Osteoblast (primary cell): ENCODE measurements at regions not wholly inside any gene's neighbourhood (a gene's known extent, or its start where the extent isn't known, plus 50 kb on each side); places are given as distances from the start of the nearest gene placed in this dataset.

Experiments used
- DNase-seq: peaks from one replicate; pipeline ENCODE4 v3.0.0; 2011; ENCODE audit warnings: low spot score, mixed read lengths; ENCODE audit not compliant: insufficient read length; ENCODE audit errors: missing footprints
- H2AFZ ChIP-seq: 2 replicates; pipeline ENCODE4 v1.6.0; 2011; ENCODE audit warnings: mild to moderate bottlenecking, low read length
- H3K27ac ChIP-seq: 2 replicates; pipeline ENCODE4 v1.5.1; 2011; ENCODE audit warnings: mild to moderate bottlenecking, low read depth, low read length, moderate library complexity
- H3K27me3 ChIP-seq: 2 replicates; pipeline ENCODE4 v1.6.0; 2012; ENCODE audit warnings: mild to moderate bottlenecking, control low read depth, inconsistent platforms, low read length, moderate library complexity; ENCODE audit not compliant: insufficient read depth
- H3K36me3 ChIP-seq: 2 replicates; pipeline ENCODE4 v1.5.1; 2011; ENCODE audit warnings: mild to moderate bottlenecking, low read length, control low read depth, moderate library complexity; ENCODE audit not compliant: insufficient read depth
- H3K4me1 ChIP-seq: 2 replicates; pipeline ENCODE4 v1.5.1; 2011; ENCODE audit warnings: mild to moderate bottlenecking, low read length, control low read depth, moderate library complexity; ENCODE audit not compliant: insufficient read depth
- H3K4me2 ChIP-seq: 2 replicates; pipeline ENCODE4 v1.6.0; 2011; ENCODE audit warnings: mild to moderate bottlenecking, low read length; ENCODE audit not compliant: insufficient read depth
- H3K4me3 ChIP-seq: fragments of 200-600 bp; sonication (generic); 3 replicates; pipeline ENCODE4 v1.5.1; 2012; ENCODE audit warnings: mild to moderate bottlenecking, low read length, inconsistent platforms; ENCODE audit not compliant: insufficient read depth
- H3K79me2 ChIP-seq: 2 replicates; pipeline ENCODE4 v1.6.0; 2012; ENCODE audit warnings: mild to moderate bottlenecking, low read length, control low read depth, inconsistent platforms; ENCODE audit not compliant: insufficient read depth
- H3K9me3 ChIP-seq: 2 replicates; pipeline ENCODE4 v1.5.1; 2011; ENCODE audit warnings: low read depth, low read length, control low read depth
- H4K20me1 ChIP-seq: 2 replicates; pipeline ENCODE4 v1.6.0; 2012; ENCODE audit warnings: mild to moderate bottlenecking, low read length, control low read depth; ENCODE audit not compliant: insufficient read depth
- TF ChIP-seq, protein P1 (sequence below): IDR thresholded peaks from 2 replicates; pipeline ENCODE4 v1.5.1; 2011; ENCODE audit warnings: mild to moderate bottlenecking, low read depth, low read length, moderate library complexity; ENCODE audit errors: extremely low read depth

DNA sequence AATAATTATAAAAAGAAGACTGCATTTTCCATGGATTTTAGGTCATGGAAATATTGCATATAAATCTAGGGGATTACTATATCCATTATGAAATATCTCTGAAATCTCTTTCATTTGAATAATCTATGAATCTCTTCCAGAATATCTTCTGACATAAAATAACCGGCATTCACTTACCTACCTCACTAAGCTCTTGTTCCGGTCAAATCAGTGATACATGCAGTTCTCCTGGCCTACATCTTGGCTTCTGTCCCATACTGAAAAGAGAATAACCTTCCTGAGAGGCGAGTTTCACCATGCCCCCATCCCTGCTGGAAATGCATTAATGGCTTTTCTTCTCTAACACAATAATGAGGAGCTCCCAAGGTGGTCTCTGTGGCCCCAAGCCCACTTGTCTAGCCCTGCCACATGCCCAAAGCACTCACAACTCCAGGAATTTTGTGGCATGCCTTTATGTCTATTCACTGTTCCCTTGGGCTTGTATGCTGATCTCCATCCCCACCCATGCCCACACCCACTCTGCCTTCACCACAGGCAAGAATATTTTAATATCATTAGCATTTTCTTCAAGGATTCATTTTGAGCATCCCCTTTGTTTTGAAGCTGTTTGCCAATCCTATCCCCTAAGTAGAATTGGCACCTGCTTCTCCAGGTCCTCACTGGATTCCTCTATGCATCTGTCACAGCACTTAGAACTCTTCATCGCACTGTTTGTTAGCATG, 401.6 kb downstream of the COG6 start:
- no peak for DNase-seq
- H3K27me3 ChIP-seq, result peaks cover 1% of the 10 kb centered on the region
- H3K4me1 ChIP-seq, result peaks cover 40% of the 10 kb centered on the region
- H3K27ac ChIP-seq, result no peak overlapping the region
- H4K20me1 ChIP-seq, result no peaks in the 10 kb centered on the region
- no peak overlapping the region for H3K4me3 ChIP-seq
- TF ChIP-seq, protein P1, sequence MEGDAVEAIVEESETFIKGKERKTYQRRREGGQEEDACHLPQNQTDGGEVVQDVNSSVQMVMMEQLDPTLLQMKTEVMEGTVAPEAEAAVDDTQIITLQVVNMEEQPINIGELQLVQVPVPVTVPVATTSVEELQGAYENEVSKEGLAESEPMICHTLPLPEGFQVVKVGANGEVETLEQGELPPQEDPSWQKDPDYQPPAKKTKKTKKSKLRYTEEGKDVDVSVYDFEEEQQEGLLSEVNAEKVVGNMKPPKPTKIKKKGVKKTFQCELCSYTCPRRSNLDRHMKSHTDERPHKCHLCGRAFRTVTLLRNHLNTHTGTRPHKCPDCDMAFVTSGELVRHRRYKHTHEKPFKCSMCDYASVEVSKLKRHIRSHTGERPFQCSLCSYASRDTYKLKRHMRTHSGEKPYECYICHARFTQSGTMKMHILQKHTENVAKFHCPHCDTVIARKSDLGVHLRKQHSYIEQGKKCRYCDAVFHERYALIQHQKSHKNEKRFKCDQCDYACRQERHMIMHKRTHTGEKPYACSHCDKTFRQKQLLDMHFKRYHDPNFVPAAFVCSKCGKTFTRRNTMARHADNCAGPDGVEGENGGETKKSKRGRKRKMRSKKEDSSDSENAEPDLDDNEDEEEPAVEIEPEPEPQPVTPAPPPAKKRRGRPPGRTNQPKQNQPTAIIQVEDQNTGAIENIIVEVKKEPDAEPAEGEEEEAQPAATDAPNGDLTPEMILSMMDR, result no peak
- no peak overlapping the region for H2AFZ ChIP-seq
- H3K79me2 ChIP-seq, result no peaks in the 10 kb centered on the region
- no peaks in the 10 kb centered on the region for H3K36me3 ChIP-seq
- H3K9me3 ChIP-seq, result no peaks in the 10 kb centered on the region
- no peak overlapping the region for H3K4me2 ChIP-seq

- Histone ChIP-seq H3K4me2 (no peak overlapping the region), H3K4me3 (no peak overlapping the region), H2AFZ (no peak overlapping the region), H3K4me1 (peaks cover 52% of the 10 kb centered on the region), H3K79me2 (no peaks in the 10 kb centered on the region), H4K20me1 (no peaks in the 10 kb centered on the region), H3K27ac (no peak overlapping the region), H3K36me3 (no peaks in the 10 kb centered on the region), H3K9me3 (no peaks in the 10 kb centered on the region), H3K27me3 (no peaks in the 10 kb centered on the region)
- TF ChIP-seq, protein P1, result no peak
- no peak for DNase-seq
Measured at GRCh38 chr13:40058757-40059236, 403.3 kb downstream of the COG6 start.

DNA sequence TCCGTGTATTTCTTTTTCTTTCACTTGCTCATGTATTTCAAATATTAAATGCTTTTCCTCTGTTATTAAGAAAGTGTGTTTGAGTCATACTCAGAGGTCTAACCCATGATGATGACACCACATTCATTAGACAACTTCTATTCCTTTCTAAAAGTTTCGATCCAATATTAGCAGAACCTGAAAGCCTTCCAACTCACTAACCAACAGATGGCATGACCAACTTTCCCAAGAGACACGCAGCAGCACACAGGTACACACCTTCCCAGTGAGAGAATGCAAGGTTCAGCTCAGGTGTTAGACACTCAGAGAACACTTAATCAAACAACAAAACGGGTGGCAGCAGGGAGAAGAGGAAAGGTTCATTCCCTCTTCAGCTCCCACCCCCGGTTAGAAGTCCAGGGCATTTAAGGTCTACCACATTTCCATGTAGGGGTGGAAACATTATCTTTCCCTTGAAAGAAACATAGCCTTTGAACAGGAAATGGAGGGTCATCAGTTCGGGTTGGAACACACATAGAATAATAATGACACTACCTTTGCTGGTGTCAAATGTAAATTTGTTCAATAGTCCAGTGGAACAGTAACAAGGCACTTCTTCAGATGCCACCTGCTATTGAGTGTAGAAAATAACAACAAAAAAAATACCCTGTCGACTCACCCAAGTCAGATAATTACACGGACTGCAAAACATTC, 404.2 kb downstream of the COG6 start:
- Histone ChIP-seq H3K4me2 (peak overlapping the region; percentile 38), H3K79me2 (no peaks in the 10 kb centered on the region), H3K27me3 (no peaks in the 10 kb centered on the region), H3K9me3 (no peaks in the 10 kb centered on the region), H3K27ac (peak overlapping the region; percentile 18), H3K4me3 (no peak overlapping the region), H3K4me1 (peaks cover 61% of the 10 kb centered on the region), H2AFZ (no peak overlapping the region), H4K20me1 (no peaks in the 10 kb centered on the region), H3K36me3 (no peaks in the 10 kb centered on the region)
- no peak for DNase-seq
- TF ChIP-seq, protein P1, result no peak
